ENCODE measurements at regions not wholly inside any gene's neighbourhood (a gene's known extent, or its start where the extent isn't known, plus 50 kb on each side); places are given as distances from the start of the nearest gene placed in this dataset.

DNA sequence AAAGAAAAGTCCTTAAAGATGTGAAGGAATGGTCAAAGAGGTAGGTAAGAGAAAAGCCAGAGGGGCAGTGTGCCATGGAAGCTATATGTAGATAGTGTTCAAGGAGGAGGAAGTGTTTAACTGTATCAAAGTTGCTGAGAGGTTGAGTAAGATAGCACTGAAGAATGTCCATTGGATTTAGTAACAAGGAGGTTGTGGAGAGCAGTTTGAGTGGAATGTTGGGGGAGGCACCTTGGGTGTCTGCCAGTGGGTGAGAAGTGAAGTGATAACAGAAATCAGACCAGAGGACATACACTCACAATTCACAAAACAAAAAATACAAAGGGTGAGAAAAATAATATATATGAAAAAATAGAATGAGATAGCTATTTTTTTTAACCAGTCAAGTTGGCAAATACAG, 121.3 kb upstream of the AMOT start:
- no peaks in the 10 kb centered on the region for H3K27me3 ChIP-seq (ENCODE audit: insufficient read depth, low read depth, low read length)
- no peaks in the 10 kb centered on the region for H3F3A ChIP-seq (ENCODE audit: insufficient read depth, low read length, poor library complexity, severe bottlenecking)
- no peaks in the 10 kb centered on the region for H3K79me2 ChIP-seq (replicated peaks; ENCODE audit: insufficient read depth, low read length)
- no peak for TF ChIP-seq POLR2AphosphoS5 (IDR thresholded peaks at IDR 0.05)
- no peak for TF ChIP-seq MXI1 (conservative IDR thresholded peaks at IDR 0.05; ENCODE audit: poor library complexity, severe bottlenecking)
- TF ChIP-seq RAD21 (conservative IDR thresholded peaks at IDR 0.05) = no peak
- no peak for TF ChIP-seq EP300 (conservative IDR thresholded peaks at IDR 0.05; ENCODE audit: poor library complexity, severe bottlenecking)
- no peak for TF ChIP-seq EZH2 (IDR thresholded peaks at IDR 0.05; ENCODE audit: borderline replicate concordance, insufficient read depth, low read length, poor library complexity, severe bottlenecking)
- no peak for TF ChIP-seq CTCF (IDR thresholded peaks at IDR 0.05; ENCODE audit: poor library complexity, severe bottlenecking)
- no peak for TF ChIP-seq TAF1 (IDR thresholded peaks at IDR 0.05; ENCODE audit: low read depth)
- TF ChIP-seq, protein P1, sequence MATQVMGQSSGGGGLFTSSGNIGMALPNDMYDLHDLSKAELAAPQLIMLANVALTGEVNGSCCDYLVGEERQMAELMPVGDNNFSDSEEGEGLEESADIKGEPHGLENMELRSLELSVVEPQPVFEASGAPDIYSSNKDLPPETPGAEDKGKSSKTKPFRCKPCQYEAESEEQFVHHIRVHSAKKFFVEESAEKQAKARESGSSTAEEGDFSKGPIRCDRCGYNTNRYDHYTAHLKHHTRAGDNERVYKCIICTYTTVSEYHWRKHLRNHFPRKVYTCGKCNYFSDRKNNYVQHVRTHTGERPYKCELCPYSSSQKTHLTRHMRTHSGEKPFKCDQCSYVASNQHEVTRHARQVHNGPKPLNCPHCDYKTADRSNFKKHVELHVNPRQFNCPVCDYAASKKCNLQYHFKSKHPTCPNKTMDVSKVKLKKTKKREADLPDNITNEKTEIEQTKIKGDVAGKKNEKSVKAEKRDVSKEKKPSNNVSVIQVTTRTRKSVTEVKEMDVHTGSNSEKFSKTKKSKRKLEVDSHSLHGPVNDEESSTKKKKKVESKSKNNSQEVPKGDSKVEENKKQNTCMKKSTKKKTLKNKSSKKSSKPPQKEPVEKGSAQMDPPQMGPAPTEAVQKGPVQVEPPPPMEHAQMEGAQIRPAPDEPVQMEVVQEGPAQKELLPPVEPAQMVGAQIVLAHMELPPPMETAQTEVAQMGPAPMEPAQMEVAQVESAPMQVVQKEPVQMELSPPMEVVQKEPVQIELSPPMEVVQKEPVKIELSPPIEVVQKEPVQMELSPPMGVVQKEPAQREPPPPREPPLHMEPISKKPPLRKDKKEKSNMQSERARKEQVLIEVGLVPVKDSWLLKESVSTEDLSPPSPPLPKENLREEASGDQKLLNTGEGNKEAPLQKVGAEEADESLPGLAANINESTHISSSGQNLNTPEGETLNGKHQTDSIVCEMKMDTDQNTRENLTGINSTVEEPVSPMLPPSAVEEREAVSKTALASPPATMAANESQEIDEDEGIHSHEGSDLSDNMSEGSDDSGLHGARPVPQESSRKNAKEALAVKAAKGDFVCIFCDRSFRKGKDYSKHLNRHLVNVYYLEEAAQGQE (IDR thresholded peaks at IDR 0.05; ENCODE audit: borderline replicate concordance) = no peak
- TF ChIP-seq SMC3 (conservative IDR thresholded peaks at IDR 0.05; ENCODE audit: poor library complexity) = no peak
- H4K20me1 ChIP-seq (ENCODE audit: insufficient read depth) = no peaks in the 10 kb centered on the region
- H3K36me3 ChIP-seq (ENCODE audit: insufficient read depth, low read length) = no peaks in the 10 kb centered on the region
- no peak overlapping the region for H3K4me3 ChIP-seq (ENCODE audit: low read length)
- H3K9ac ChIP-seq (ENCODE audit: low read length) = no peak overlapping the region
- H3K9me2 ChIP-seq (ENCODE audit: insufficient read depth, low read length) = no peaks in the 10 kb centered on the region
- H3K9me3 ChIP-seq (ENCODE audit: low read length) = no peaks in the 10 kb centered on the region
- H2AFZ ChIP-seq (ENCODE audit: low read depth, low read length) = no peak overlapping the region
- no peak overlapping the region for H3K27ac ChIP-seq (ENCODE audit: low read length)
- no peak overlapping the region for H3K4me2 ChIP-seq (ENCODE audit: low read length)

- H3K4me3 ChIP-seq (ENCODE audit: low read length) = no peak overlapping the region
- H2AFZ ChIP-seq (ENCODE audit: low read depth, low read length) = no peak overlapping the region
- H3K36me3 ChIP-seq (ENCODE audit: insufficient read depth, low read length) = no peaks in the 10 kb centered on the region
- no peaks in the 10 kb centered on the region for H4K20me1 ChIP-seq (ENCODE audit: insufficient read depth)
- H3F3A ChIP-seq (ENCODE audit: insufficient read depth, low read length, poor library complexity, severe bottlenecking) = no peaks in the 10 kb centered on the region
- H3K9me2 ChIP-seq (ENCODE audit: insufficient read depth, low read length) = no peaks in the 10 kb centered on the region
- no peak overlapping the region for H3K27ac ChIP-seq (ENCODE audit: low read length)
- TF ChIP-seq RAD21 (conservative IDR thresholded peaks at IDR 0.05) (no peak), TAF1 (IDR thresholded peaks at IDR 0.05; ENCODE audit: low read depth) (no peak), POLR2AphosphoS5 (IDR thresholded peaks at IDR 0.05) (no peak)
- no peaks in the 10 kb centered on the region for H3K9me3 ChIP-seq (ENCODE audit: low read length)
- H3K27me3 ChIP-seq (ENCODE audit: insufficient read depth, low read depth, low read length) = no peaks in the 10 kb centered on the region
- no peaks in the 10 kb centered on the region for H3K79me2 ChIP-seq (replicated peaks; ENCODE audit: insufficient read depth, low read length)
- H3K9ac ChIP-seq (ENCODE audit: low read length) = no peak overlapping the region
- no peak overlapping the region for H3K4me2 ChIP-seq (ENCODE audit: low read length)
Measured at GRCh38 chrX:112947981-112948615, 107.5 kb upstream of the AMOT start.
